PFSK-1 (cell line): ENCODE measurements at regions not wholly inside any gene's neighbourhood (a gene's known extent, or its start where the extent isn't known, plus 50 kb on each side); places are given as distances from the start of the nearest gene placed in this dataset.

ENCODE experiments used
- FOXP2 ChIP-seq: optimal IDR thresholded peaks from 2 replicates; pipeline ENCODE3; 2011; ENCODE audit warnings: borderline replicate concordance, control low read depth, inconsistent platforms; ENCODE audit not compliant: insufficient read depth; ENCODE audit errors: extremely low read length, extremely low read depth
- POLR2AphosphoS5 ChIP-seq: IDR thresholded peaks from 2 replicates; pipeline ENCODE4 v1.6.1; 2012; ENCODE audit warnings: low read depth, mild to moderate bottlenecking, control low read depth, low read length, moderate library complexity
- REST ChIP-seq, 2 experiments: IDR thresholded peaks; 2 replicates each; pipeline versions ENCODE4 v1.6.1 to v1.8.0; 2011 to 2012; ENCODE audit warnings: low read depth in 2 of 2, low read length in 2 of 2, control low read depth in 1 of 2, inconsistent platforms in 1 of 2, mild to moderate bottlenecking in 1 of 2, moderate library complexity in 1 of 2; ENCODE audit not compliant: insufficient read depth in 1 of 2
- SIN3A ChIP-seq: IDR thresholded peaks from 2 replicates; pipeline ENCODE4 v1.6.1; 2012; ENCODE audit warnings: mild to moderate bottlenecking, low read length, moderate library complexity, borderline replicate concordance; ENCODE audit not compliant: insufficient read depth
- TAF1 ChIP-seq: IDR thresholded peaks from 2 replicates; pipeline ENCODE4 v1.6.1; 2012; ENCODE audit warnings: low read length, control low read depth, borderline replicate concordance; ENCODE audit not compliant: insufficient read depth

GRCh38 chr1:228873709-228874108 lies 138.4 kb downstream of the RHOU start:
- no peak for TF ChIP-seq REST (IDR thresholded peaks at IDR 0.05; ENCODE audit: insufficient read depth in 1 of 2, low read depth in 2 of 2, low read length in 2 of 2)
- TF ChIP-seq POLR2AphosphoS5 = no peak
- TF ChIP-seq TAF1 = no peak
- no peak for TF ChIP-seq SIN3A
- no peak for TF ChIP-seq FOXP2
